WTC11 (cell line): ENCODE measurements at regions not wholly inside any gene's neighbourhood (a gene's known extent, or its start where the extent isn't known, plus 50 kb on each side); places are given as distances from the start of the nearest gene placed in this dataset.

Source experiments
- ATAC-seq: fragments of 200-7000 bp; cut with Tn5 transposase; 2 replicates; pipeline ENCODE4 v1.10.0; 2021; ENCODE audit warnings: mild to moderate bottlenecking, moderate library complexity
- CTCF ChIA-PET: fragments of 300-600 bp; sonication (Branson Sonifier 250); formaldehyde crosslinking; loops from one replicate; lab custom pipeline; 2021; ENCODE audit warnings: antibody characterized with exemption; lab: Charles Lee
- POLR2A ChIA-PET: fragments of 350-600 bp; sonication (Branson Sonifier 250); formaldehyde crosslinking; loops from one replicate; lab custom pipeline; 2021; ENCODE audit warnings: antibody characterized with exemption; lab: Charles Lee
- DNase-seq: peaks from one replicate; pipeline ENCODE4 v3.0.0; 2021; ENCODE audit warnings: low spot score
- H3K27ac Mint-ChIP-seq: 2 replicates; pipeline ENCODE4 v1.8.0; 2021; ENCODE audit warnings: mixed read lengths
- H3K27me3 Mint-ChIP-seq: 2 replicates; pipeline ENCODE4 v1.8.0; 2021; ENCODE audit warnings: low read depth, mild to moderate bottlenecking, moderate library complexity, mixed read lengths
- H3K36me3 Mint-ChIP-seq: 2 replicates; pipeline ENCODE4 v1.8.0; 2021; ENCODE audit warnings: mixed read lengths
- H3K4me1 Mint-ChIP-seq: 2 replicates; pipeline ENCODE4 v1.8.0; 2022; ENCODE audit warnings: mixed read lengths
- H3K4me3 Mint-ChIP-seq: 2 replicates; pipeline ENCODE4 v1.8.0; 2021; ENCODE audit warnings: mild to moderate bottlenecking, moderate library complexity, mixed read lengths
- H3K9me3 Mint-ChIP-seq: 2 replicates; pipeline ENCODE4 v1.8.0; 2021; ENCODE audit warnings: mixed read lengths
- CREB1 ChIP-seq: sonication (generic); formaldehyde crosslinking; IDR thresholded peaks from 2 replicates; pipeline ENCODE4 v1.8.0; 2023; ENCODE audit warnings: mild to moderate bottlenecking, missing genetic modification reagents
- CREM ChIP-seq: sonication (generic); formaldehyde crosslinking; IDR thresholded peaks from 2 replicates; pipeline ENCODE4 v1.8.1; 2022; ENCODE audit warnings: mild to moderate bottlenecking, missing genetic modification reagents, moderate library complexity
- E2F5 ChIP-seq: sonication (generic); formaldehyde crosslinking; IDR thresholded peaks from 2 replicates; pipeline ENCODE4 v1.8.1; 2022; ENCODE audit warnings: mild to moderate bottlenecking, moderate library complexity, missing genetic modification reagents
- ELF4 ChIP-seq: sonication (generic); formaldehyde crosslinking; IDR thresholded peaks from 2 replicates; pipeline ENCODE4 v1.8.1; 2022; ENCODE audit warnings: low read depth, mild to moderate bottlenecking, moderate library complexity, missing genetic modification reagents
- ESRRA ChIP-seq: sonication (generic); formaldehyde crosslinking; IDR thresholded peaks from 2 replicates; pipeline ENCODE4 v1.8.1; 2022; ENCODE audit warnings: mild to moderate bottlenecking, missing genetic modification reagents, borderline replicate concordance
- FOXJ3 ChIP-seq: sonication (generic); formaldehyde crosslinking; IDR thresholded peaks from 2 replicates; pipeline ENCODE4 v1.9.0; 2021; ENCODE audit warnings: missing genetic modification reagents, mild to moderate bottlenecking, borderline replicate concordance
- FOXK1 ChIP-seq: sonication (generic); formaldehyde crosslinking; IDR thresholded peaks from 2 replicates; pipeline ENCODE4 v1.8.0; 2022; ENCODE audit warnings: mild to moderate bottlenecking, moderate library complexity, missing genetic modification reagents
- FOXP1 ChIP-seq: sonication (generic); formaldehyde crosslinking; IDR thresholded peaks from 2 replicates; pipeline ENCODE4 v1.8.0; 2022; ENCODE audit warnings: missing genetic modification reagents, mild to moderate bottlenecking, moderate library complexity, borderline replicate concordance
- FOXP4 ChIP-seq: sonication (generic); formaldehyde crosslinking; IDR thresholded peaks from 2 replicates; pipeline ENCODE4 v1.8.0; 2022; ENCODE audit warnings: mild to moderate bottlenecking, missing genetic modification reagents
- HMGA2 ChIP-seq: fragments of 250-450 bp; sonication (Bioruptor Pico); IDR thresholded peaks from 2 replicates; pipeline ENCODE4 v1.4.0; 2021; ENCODE audit warnings: mild to moderate bottlenecking, moderate library complexity
- HMGXB4 ChIP-seq: sonication (generic); formaldehyde crosslinking; IDR thresholded peaks from 2 replicates; pipeline ENCODE4 v1.8.1; 2023; ENCODE audit warnings: mild to moderate bottlenecking, moderate library complexity, missing genetic modification reagents
- IRF2 ChIP-seq: sonication (generic); formaldehyde crosslinking; IDR thresholded peaks from 2 replicates; pipeline ENCODE4 v1.8.0; 2022; ENCODE audit warnings: low read depth, missing genetic modification reagents, borderline replicate concordance
- JUN ChIP-seq: sonication (generic); formaldehyde crosslinking; IDR thresholded peaks from 2 replicates; pipeline ENCODE4 v1.8.0; 2023; ENCODE audit warnings: mild to moderate bottlenecking, missing genetic modification reagents
- KAT7 ChIP-seq: sonication (generic); formaldehyde crosslinking; IDR thresholded peaks from 2 replicates; pipeline ENCODE4 v1.8.1; 2023; ENCODE audit warnings: missing genetic modification reagents, mild to moderate bottlenecking, borderline replicate concordance
- MXD4 ChIP-seq: fragments of 250-450 bp; sonication (Bioruptor Pico); IDR thresholded peaks from 2 replicates; pipeline ENCODE4 v1.8.0; 2021; ENCODE audit warnings: mild to moderate bottlenecking, moderate library complexity, borderline replicate concordance
- NFYB ChIP-seq: sonication (generic); formaldehyde crosslinking; conservative IDR thresholded peaks from 2 replicates; pipeline ENCODE4 v1.8.0; 2022; ENCODE audit warnings: low read depth, missing genetic modification reagents
- NR1H2 ChIP-seq: sonication (generic); formaldehyde crosslinking; IDR thresholded peaks from 2 replicates; pipeline ENCODE4 v1.9.0; 2021; ENCODE audit warnings: mild to moderate bottlenecking, moderate library complexity, missing genetic modification reagents
- PRRX2 ChIP-seq: fragments of 250-450 bp; sonication (Bioruptor Pico); IDR thresholded peaks from 2 replicates; pipeline ENCODE4 v1.8.0; 2021; ENCODE audit warnings: mild to moderate bottlenecking
- RELA ChIP-seq: sonication (generic); formaldehyde crosslinking; IDR thresholded peaks from 2 replicates; pipeline ENCODE4 v1.8.1; 2022; ENCODE audit warnings: missing genetic modification reagents, mild to moderate bottlenecking, borderline replicate concordance
- SMAD3 ChIP-seq: sonication (generic); formaldehyde crosslinking; IDR thresholded peaks from 2 replicates; pipeline ENCODE4 v1.8.0; 2022; ENCODE audit warnings: missing genetic modification reagents, mild to moderate bottlenecking, borderline replicate concordance
- SOX15 ChIP-seq: fragments of 250-450 bp; sonication (Bioruptor Pico); IDR thresholded peaks from 2 replicates; pipeline ENCODE4 v1.9.0; 2021; ENCODE audit warnings: mild to moderate bottlenecking
- TCF7 ChIP-seq: sonication (generic); formaldehyde crosslinking; IDR thresholded peaks from 2 replicates; pipeline ENCODE4 v1.8.0; 2022; ENCODE audit warnings: mild to moderate bottlenecking, low read depth, missing genetic modification reagents, moderate library complexity
- TEAD1 ChIP-seq: sonication (generic); formaldehyde crosslinking; IDR thresholded peaks from 2 replicates; pipeline ENCODE4 v1.8.0; 2022; ENCODE audit warnings: mild to moderate bottlenecking, missing genetic modification reagents
- USF1 ChIP-seq: sonication (generic); formaldehyde crosslinking; IDR thresholded peaks from 2 replicates; pipeline ENCODE4 v1.8.0; 2022; ENCODE audit warnings: mild to moderate bottlenecking, missing genetic modification reagents
- ZNF423 ChIP-seq: fragments of 250-450 bp; sonication (Bioruptor Pico); IDR thresholded peaks from 2 replicates; pipeline ENCODE4 v2.1.2; 2022; ENCODE audit warnings: mild to moderate bottlenecking, moderate library complexity
- ZNF425 ChIP-seq: fragments of 250-450 bp; sonication (Bioruptor Pico); conservative IDR thresholded peaks from 2 replicates; pipeline ENCODE4 v1.9.0; 2021; ENCODE audit warnings: mild to moderate bottlenecking
- ZNF532 ChIP-seq: fragments of 250-450 bp; sonication (Bioruptor Pico); IDR thresholded peaks from 2 replicates; pipeline ENCODE4 v1.9.0; 2021; ENCODE audit warnings: mild to moderate bottlenecking, borderline replicate concordance

- no peak for DNase-seq
- ATAC-seq: no peak
- Mint-ChIP-seq H3K4me3 (no peak overlapping the region), H3K9me3 (no peaks in the 10 kb centered on the region), H3K27ac (no peak overlapping the region), H3K27me3 (no peaks in the 10 kb centered on the region), H3K36me3 (no peaks in the 10 kb centered on the region), H3K4me1 (peaks cover 14% of the 10 kb centered on the region)
- ChIA-PET CTCF (no interaction called here), POLR2A (no interaction called here)
- TF ChIP-seq CREB1: no peak
- TF ChIP-seq SMAD3 (CRISPR knock-in tag): no peak
- TF ChIP-seq USF1: no peak
- no peak for TF ChIP-seq RELA (CRISPR knock-in tag)
- TF ChIP-seq ZNF425 (CRISPR knock-in tag): no peak
- TF ChIP-seq FOXP4 (CRISPR knock-in tag): no peak
- TF ChIP-seq KAT7 (CRISPR knock-in tag): no peak
- no peak for TF ChIP-seq FOXK1 (CRISPR knock-in tag)
- no peak for TF ChIP-seq NFYB (CRISPR knock-in tag)
- no peak for TF ChIP-seq MXD4 (CRISPR knock-in tag)
- no peak for TF ChIP-seq PRRX2
- TF ChIP-seq ZNF532 (CRISPR knock-in tag): no peak
- TF ChIP-seq HMGXB4 (CRISPR knock-in tag): no peak
- no peak for TF ChIP-seq ZNF423 (CRISPR knock-in tag)
- no peak for TF ChIP-seq FOXP1 (CRISPR knock-in tag)
- TF ChIP-seq HMGA2: no peak
These were observed 2078.4 kb upstream of the TENM3 start for GRCh38 chr4:180164799-180165198.

- H3K4me3 Mint-ChIP-seq: no peak overlapping the region
- TF ChIP-seq FOXJ3 (no peak), E2F5 (no peak), NFYB (CRISPR knock-in tag) (no peak), ELF4 (CRISPR knock-in tag) (no peak), SOX15 (no peak), FOXK1 (CRISPR knock-in tag) (no peak), ESRRA (CRISPR knock-in tag) (no peak), CREM (CRISPR knock-in tag) (no peak), IRF2 (CRISPR knock-in tag) (no peak), NR1H2 (CRISPR knock-in tag) (no peak), TCF7 (no peak), JUN (no peak), TEAD1 (no peak)
These were observed 2073.8 kb upstream of the TENM3 start for GRCh38 chr4:180169394-180169793.

More at GRCh38 chr4:180169394-180169793, 2073.8 kb upstream of the TENM3 start:
- POLR2A ChIA-PET: no interaction called here
- H3K9me3 Mint-ChIP-seq: no peaks in the 10 kb centered on the region
- H3K36me3 Mint-ChIP-seq: no peaks in the 10 kb centered on the region
- CTCF ChIA-PET: no interaction called here
- H3K4me1 Mint-ChIP-seq: peaks cover 12% of the 10 kb centered on the region
- H3K27ac Mint-ChIP-seq: no peak overlapping the region
- H3K27me3 Mint-ChIP-seq: no peaks in the 10 kb centered on the region
- ATAC-seq: peak; percentile 44
- no peak for DNase-seq
